MG63 (cell line): ENCODE measurements at regions not wholly inside any gene's neighbourhood (a gene's known extent, or its start where the extent isn't known, plus 50 kb on each side); places are given as distances from the start of the nearest gene placed in this dataset.

Experiments used
- DNase-seq: peaks from one replicate; pipeline ENCODE4 v3.0.0-alpha.2; 2020
- H3K27me3 ChIP-seq: fragments of 250-450 bp; sonication (Bioruptor Pico); 2 replicates; pipeline ENCODE4 v1.5.1; 2020; ENCODE audit warnings: mild to moderate bottlenecking, moderate library complexity
- H3K36me3 ChIP-seq: fragments of 250-450 bp; sonication (Bioruptor Pico); 2 replicates; pipeline ENCODE4 v1.5.1; 2020; ENCODE audit warnings: mild to moderate bottlenecking, moderate library complexity
- H3K4me3 ChIP-seq: fragments of 250-450 bp; sonication (Bioruptor Pico); 2 replicates; pipeline ENCODE4 v1.5.1; 2020; ENCODE audit warnings: mild to moderate bottlenecking, moderate library complexity
- H3K9me3 ChIP-seq: fragments of 250-450 bp; sonication (Bioruptor Pico); 2 replicates; pipeline ENCODE4 v1.5.1; 2020; ENCODE audit warnings: mild to moderate bottlenecking, moderate library complexity

GRCh38 chr4:121236353-121237068 lies 72.4 kb upstream of the TNIP3 start:
- H3K36me3 ChIP-seq = no peaks in the 10 kb centered on the region
- DNase-seq = no peak
- no peaks in the 10 kb centered on the region for H3K9me3 ChIP-seq
- no peaks in the 10 kb centered on the region for H3K27me3 ChIP-seq
- no peak overlapping the region for H3K4me3 ChIP-seq

DNA sequence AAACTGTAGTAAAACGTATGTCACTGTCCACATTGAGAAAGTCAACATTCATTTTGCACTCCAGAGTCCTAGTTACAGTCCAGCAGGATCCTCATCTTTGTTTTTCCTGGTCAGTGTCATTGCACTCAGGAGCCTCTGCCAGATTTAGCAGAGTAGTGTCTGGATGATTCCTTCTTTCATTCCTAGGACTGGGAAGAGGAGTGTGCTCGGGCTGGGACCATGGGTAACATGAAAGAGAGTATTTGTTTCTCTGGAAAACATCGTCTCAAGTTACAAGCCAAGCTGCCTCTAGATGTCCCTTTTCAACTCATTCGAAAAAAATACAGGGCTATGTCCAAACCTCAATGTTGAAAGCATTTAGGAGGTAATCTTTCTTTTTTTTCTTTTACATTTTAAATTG lies 69.9 kb upstream of the TNIP3 start:
- H3K4me3 ChIP-seq = no peak overlapping the region
- H3K27me3 ChIP-seq = no peaks in the 10 kb centered on the region
- no peak for DNase-seq
- H3K9me3 ChIP-seq = no peaks in the 10 kb centered on the region
- no peaks in the 10 kb centered on the region for H3K36me3 ChIP-seq

DNA sequence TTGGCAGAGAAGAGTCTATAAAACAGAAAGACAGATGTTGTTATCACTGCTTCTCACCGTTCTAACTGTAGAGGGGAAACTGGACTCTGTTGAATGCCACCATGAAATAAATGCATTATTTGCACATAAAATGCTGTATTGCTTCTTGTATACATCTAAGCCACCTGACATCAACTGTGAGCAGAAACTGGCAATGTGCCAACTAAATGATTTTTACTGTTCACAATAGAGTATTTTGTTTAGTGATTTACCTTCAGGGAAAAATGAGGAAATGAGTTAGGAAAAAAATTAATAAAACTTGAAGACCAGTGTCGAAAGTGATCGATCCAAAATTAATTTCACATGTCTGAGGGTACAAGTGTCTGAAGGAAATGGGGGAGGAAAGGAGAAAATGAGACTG lies 65.9 kb upstream of the TNIP3 start:
- Histone ChIP-seq H3K36me3 (no peaks in the 10 kb centered on the region), H3K4me3 (no peak overlapping the region), H3K9me3 (no peaks in the 10 kb centered on the region), H3K27me3 (no peaks in the 10 kb centered on the region)
- DNase-seq = no peak

DNA sequence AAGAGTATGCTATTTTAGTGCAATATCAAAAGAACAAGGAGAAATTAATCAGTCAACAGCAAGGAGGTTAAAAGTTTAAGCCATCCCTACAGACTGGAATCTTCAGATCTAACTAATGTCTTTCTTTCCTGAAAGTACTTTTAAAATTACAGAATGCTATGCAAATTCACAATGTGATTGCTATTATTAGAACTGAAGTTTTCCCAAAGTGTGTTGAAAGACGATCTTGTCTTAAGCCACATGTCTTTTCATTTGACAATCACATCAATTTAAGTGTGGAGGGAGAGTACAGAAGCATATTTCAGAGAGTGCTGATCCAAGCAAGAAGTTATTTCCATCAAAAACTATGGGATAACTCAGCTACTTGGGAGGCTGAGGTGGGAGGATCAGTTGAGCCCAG lies 64.7 kb upstream of the TNIP3 start:
- H3K27me3 ChIP-seq = no peaks in the 10 kb centered on the region
- H3K9me3 ChIP-seq = no peaks in the 10 kb centered on the region
- no peak for DNase-seq

GRCh38 chr4:121227341-121227792 lies 63.2 kb upstream of the TNIP3 start:
- H3K27me3 ChIP-seq = no peaks in the 10 kb centered on the region
- H3K4me3 ChIP-seq = no peak overlapping the region
- H3K36me3 ChIP-seq = no peaks in the 10 kb centered on the region
- no peaks in the 10 kb centered on the region for H3K9me3 ChIP-seq
- no peak for DNase-seq

More for the DNA sequence above, 64.7 kb upstream of the TNIP3 start:
- no peak overlapping the region for H3K4me3 ChIP-seq
- no peaks in the 10 kb centered on the region for H3K36me3 ChIP-seq

GRCh38 chr4:121226362-121226761 lies 62.2 kb upstream of the TNIP3 start:
- DNase-seq = no peak

DNA sequence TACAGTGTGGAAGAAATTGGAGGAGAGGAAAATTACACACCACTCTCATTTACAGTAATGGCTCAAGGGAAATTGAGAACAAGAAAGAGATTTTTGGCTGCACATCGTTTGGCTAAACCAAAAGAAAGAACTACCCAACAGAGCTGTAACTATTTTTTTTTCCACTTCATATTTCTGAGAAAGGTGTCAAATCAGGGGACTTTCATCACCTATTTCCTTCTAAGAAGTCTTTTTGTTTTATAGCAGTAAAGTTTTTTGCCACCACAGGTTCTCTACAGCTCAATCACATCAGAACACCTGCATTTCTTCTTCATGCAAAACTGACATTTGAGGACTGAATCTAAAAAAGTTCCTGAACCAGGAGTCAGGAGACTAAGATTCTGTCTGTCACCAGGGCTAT lies 57.5 kb upstream of the TNIP3 start:
- no peak overlapping the region for H3K4me3 ChIP-seq
- no peak for DNase-seq
- H3K9me3 ChIP-seq = no peaks in the 10 kb centered on the region
- no peaks in the 10 kb centered on the region for H3K27me3 ChIP-seq
- H3K36me3 ChIP-seq = no peaks in the 10 kb centered on the region

More at GRCh38 chr4:121226362-121226761, 62.2 kb upstream of the TNIP3 start:
- Histone ChIP-seq H3K9me3 (no peaks in the 10 kb centered on the region), H3K36me3 (no peaks in the 10 kb centered on the region), H3K27me3 (no peaks in the 10 kb centered on the region), H3K4me3 (no peak overlapping the region)

DNA sequence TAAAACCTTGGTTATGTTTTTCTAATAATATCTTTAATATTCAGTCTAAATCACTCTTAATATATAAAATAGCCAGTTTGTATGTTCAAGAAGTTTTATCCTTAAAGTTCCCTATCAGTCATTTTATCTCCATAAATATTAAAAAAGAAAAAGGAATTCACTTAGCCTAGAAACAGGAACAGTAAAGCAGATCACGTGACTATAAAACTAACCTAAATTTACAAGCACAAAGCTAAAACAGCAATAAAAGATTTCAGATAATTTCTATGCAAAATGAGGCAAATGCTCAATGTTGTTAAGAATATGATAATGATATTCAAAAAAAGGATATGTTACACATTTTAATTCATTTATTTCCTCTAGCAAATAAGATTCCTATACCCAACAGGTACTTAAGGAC lies 57.1 kb upstream of the TNIP3 start:
- Histone ChIP-seq H3K27me3 (no peaks in the 10 kb centered on the region), H3K9me3 (no peaks in the 10 kb centered on the region), H3K36me3 (no peaks in the 10 kb centered on the region), H3K4me3 (no peak overlapping the region)
- DNase-seq = no peak

DNA sequence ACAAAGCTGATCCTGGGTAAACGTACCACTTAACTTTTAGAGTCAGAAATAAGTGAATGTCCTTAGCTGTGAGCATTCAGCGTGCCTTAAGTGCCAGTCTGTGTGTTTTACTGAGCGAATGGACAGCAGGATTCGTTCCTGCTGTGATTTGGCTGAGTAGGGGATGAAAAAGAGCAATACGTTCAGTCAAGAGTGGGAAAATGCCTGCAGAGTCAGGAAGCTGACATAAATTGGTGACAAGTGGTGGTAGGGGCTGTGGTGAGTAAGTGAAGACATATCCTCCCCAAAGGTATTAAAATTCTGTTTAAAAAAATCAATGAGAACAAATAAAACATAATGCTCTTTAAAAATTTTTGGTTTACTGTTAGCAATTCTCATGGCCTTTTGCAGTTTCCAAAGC lies 56.6 kb upstream of the TNIP3 start:
- no peak for DNase-seq
- Histone ChIP-seq H3K9me3 (no peaks in the 10 kb centered on the region), H3K27me3 (no peaks in the 10 kb centered on the region), H3K4me3 (no peak overlapping the region), H3K36me3 (no peaks in the 10 kb centered on the region)

DNA sequence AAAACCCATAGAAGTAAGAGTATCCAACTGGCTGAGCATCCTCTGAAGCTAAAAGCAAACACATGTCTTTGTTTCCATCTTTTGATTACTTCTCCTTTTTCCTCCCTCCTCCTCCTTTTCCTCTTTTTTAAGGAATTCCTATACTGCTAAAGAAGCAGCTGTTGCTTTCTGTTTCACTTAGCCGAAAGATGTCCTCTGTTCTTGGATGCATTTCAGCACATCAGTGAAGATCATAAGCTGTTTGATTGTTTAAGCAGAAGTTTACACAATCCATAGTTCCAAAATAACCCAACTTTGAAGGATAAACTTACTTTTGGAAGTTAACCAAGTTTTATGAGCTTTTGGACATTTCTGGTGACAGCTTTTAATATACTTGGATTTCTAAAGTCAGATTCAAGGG lies 55.1 kb upstream of the TNIP3 start:
- Histone ChIP-seq H3K4me3 (no peak overlapping the region), H3K27me3 (no peaks in the 10 kb centered on the region), H3K9me3 (no peaks in the 10 kb centered on the region), H3K36me3 (no peaks in the 10 kb centered on the region)
- DNase-seq = no peak

DNA sequence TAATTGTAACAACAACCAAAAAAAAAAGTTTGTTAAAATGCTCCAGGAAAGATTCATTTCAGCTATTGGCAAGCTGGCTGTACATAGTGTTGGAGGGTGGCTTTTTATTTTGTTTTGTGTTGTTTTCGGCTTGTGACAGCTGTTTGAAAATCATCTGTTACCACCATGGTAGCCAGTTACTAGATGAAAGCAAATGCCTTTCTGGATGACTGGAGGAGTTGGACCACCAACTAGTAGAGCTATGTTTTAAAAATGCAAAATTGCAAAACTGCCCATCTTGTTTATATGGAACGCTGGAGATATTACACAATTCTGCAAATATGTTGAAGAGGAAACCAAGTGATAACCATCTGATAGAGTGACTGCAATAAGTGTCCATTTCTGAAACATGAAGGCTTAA lies 53.2 kb upstream of the TNIP3 start:
- Histone ChIP-seq H3K9me3 (no peaks in the 10 kb centered on the region), H3K36me3 (no peaks in the 10 kb centered on the region), H3K27me3 (no peaks in the 10 kb centered on the region), H3K4me3 (no peak overlapping the region)
- no peak for DNase-seq

DNA sequence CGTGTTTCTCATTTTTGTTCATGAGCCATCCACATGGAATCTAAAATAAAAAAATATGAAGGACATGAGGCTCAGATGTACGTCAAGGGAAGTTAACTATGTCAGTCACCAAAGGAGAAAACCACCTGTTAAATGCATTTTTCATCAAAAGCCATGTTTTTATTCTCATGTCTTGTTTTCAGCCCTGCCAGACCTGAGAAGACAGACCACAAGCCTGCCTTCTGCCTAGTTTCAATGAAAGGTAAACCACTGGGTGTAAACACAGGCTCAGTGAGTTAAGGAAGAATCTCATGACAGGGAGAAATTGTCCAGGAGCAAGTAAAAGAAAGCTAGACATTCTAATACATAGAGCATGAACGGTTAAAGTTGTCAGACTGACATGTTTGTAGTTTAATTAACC lies 52.3 kb upstream of the TNIP3 start:
- no peaks in the 10 kb centered on the region for H3K27me3 ChIP-seq
- no peak overlapping the region for H3K4me3 ChIP-seq
- no peak for DNase-seq
- no peaks in the 10 kb centered on the region for H3K36me3 ChIP-seq
- no peaks in the 10 kb centered on the region for H3K9me3 ChIP-seq

DNA sequence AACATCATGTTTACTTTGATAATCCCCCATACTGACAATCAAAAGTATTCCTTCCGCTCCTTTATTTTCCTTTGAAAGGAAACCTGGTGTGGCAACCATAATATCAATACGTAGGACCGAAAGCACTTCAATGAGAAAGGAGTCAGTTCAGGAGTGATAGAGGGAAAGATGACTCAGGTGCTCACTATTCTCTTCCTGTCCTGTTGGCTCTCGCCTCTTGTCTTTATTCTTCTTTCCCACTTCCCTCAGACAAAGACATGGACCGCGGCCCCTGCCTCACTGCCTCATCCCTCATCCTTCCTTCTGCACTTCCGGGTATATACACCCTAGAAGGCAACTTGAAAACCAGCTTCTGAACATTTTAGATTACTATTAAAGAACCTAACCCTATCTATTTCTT lies 49.8 kb upstream of the TNIP3 start:
- DNase-seq = no peak
- no peaks in the 10 kb centered on the region for H3K36me3 ChIP-seq
- H3K9me3 ChIP-seq = no peaks in the 10 kb centered on the region
- H3K4me3 ChIP-seq = no peak overlapping the region
- no peaks in the 10 kb centered on the region for H3K27me3 ChIP-seq
